GM12878 (cell line): ENCODE measurements at regions not wholly inside any gene's neighbourhood (a gene's known extent, or its start where the extent isn't known, plus 50 kb on each side); places are given as distances from the start of the nearest gene placed in this dataset.

Experiments used
- CREB1 ChIP-seq: IDR thresholded peaks from 2 replicates; pipeline ENCODE4 v1.6.1; 2012; ENCODE audit warnings: low read depth, mild to moderate bottlenecking, inconsistent platforms
- CTCF ChIP-seq, 3 experiments: IDR thresholded peaks in 2 of 3; conservative IDR thresholded peaks in 1 of 3; 2 replicates each; pipeline ENCODE4 v1.5.1; 2011; ENCODE audit warnings: low read depth in 3 of 3, low read length in 3 of 3, mild to moderate bottlenecking in 3 of 3, control low read depth in 2 of 3, moderate library complexity in 2 of 3, inconsistent platforms in 1 of 3, mixed read lengths in 1 of 3; ENCODE audit not compliant: control insufficient read depth in 2 of 3, insufficient read depth in 1 of 3; ENCODE audit errors: extremely low read depth in 1 of 3
- EZH2 ChIP-seq: IDR thresholded peaks from 2 replicates; pipeline ENCODE4 v1.6.1; 2012; ENCODE audit warnings: low read depth, mild to moderate bottlenecking, control low read depth, inconsistent platforms, low read length, borderline replicate concordance; ENCODE audit not compliant: control insufficient read depth
- RCOR1 ChIP-seq: conservative IDR thresholded peaks from 2 replicates; pipeline ENCODE4 v1.6.1; 2012; ENCODE audit warnings: low read depth, low read length, improper control_type of control experiment

GRCh38 chrX:124230655-124231450, 101.6 kb upstream of the TEX13D start:
- TF ChIP-seq EZH2 (no peak), CREB1 (no peak), RCOR1 (no peak), CTCF (IDR thresholded peaks at IDR 0.05 in 2 of 3, conservative IDR thresholded peaks at IDR 0.05 in 1 of 3; ENCODE audit: control insufficient read depth in 2 of 3, extremely low read depth in 1 of 3, insufficient read depth in 1 of 3, low read depth in 3 of 3, low read length in 3 of 3) (no peak)
